ENCODE measurements at regions not wholly inside any gene's neighbourhood (a gene's known extent, or its start where the extent isn't known, plus 50 kb on each side); places are given as distances from the start of the nearest gene placed in this dataset.
"Not testable (repeated sequence)": the region's sequence is repeated elsewhere in the genome, so short reads cannot be mapped to it uniquely, and the experiment has no call there.

DNA sequence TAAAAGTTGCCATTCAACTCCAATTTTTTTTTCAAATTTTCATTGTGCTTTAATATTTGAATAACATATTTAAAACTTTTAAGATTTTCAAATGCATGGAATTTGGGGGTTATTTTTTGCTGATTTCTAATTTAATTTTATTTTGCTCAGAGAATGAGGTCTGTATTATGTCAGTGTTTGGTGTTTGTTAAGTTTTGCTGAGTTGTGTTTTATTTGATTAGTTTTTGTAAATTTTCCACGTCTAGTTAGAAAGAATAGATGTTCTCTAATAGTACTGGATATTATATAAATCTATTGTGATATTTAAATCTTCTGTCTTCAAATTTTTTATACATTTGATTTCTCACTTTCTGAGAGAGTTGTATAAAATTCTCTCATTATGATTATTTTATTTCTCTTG, 145.9 kb downstream of the MACIR start:
- Histone ChIP-seq H3K4me3 (ENCODE audit: low read depth, low read length) (no peak overlapping the region), H3K27ac (ENCODE audit: low read depth, low read length) (no peak overlapping the region), H3K27me3 (ENCODE audit: control insufficient read depth, insufficient read depth, low read length) (no peaks in the 10 kb centered on the region; the same call in 1 of the 2 replicates), H3K4me1 (ENCODE audit: control insufficient read depth, insufficient read depth, low read length) (no peaks in the 10 kb centered on the region), H3K9me3 (ENCODE audit: control insufficient read depth, insufficient read depth, low read depth, low read length) (no peaks in the 10 kb centered on the region), H3K9ac (ENCODE audit: low read length) (no peak overlapping the region), H3K36me3 (ENCODE audit: control insufficient read depth, insufficient read depth, low read length) (no peaks in the 10 kb centered on the region)

DNA sequence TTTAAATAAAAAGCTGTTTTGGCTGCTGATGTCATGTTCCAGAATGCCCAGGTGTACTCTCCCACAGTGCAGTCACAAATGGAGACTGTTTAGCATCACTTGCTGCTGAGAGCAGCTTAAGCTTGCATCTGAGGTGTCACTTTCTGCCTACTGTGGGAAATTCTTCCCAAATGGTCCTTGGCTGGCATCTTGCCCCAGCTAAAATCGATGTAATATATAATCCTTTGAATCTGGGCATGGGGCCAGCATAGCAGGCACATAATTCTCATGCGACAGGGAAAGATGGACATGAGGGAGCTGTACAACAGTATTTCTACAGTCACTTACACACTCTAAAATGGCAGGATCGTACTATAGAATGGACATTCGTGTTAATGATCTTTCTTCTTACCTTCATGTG, 144.3 kb downstream of the MACIR start:
- Histone ChIP-seq H3K9me3 (ENCODE audit: control insufficient read depth, insufficient read depth, low read depth, low read length) (no peaks in the 10 kb centered on the region), H3K4me1 (ENCODE audit: control insufficient read depth, insufficient read depth, low read length) (no peaks in the 10 kb centered on the region), H3K9ac (ENCODE audit: low read length) (no peak overlapping the region), H3K36me3 (ENCODE audit: control insufficient read depth, insufficient read depth, low read length) (no peaks in the 10 kb centered on the region), H3K4me3 (ENCODE audit: low read depth, low read length) (no peak overlapping the region), H3K27ac (ENCODE audit: low read depth, low read length) (no peak overlapping the region), H3K27me3 (ENCODE audit: control insufficient read depth, insufficient read depth, low read length) (no peaks in the 10 kb centered on the region; the same call in 1 of the 2 replicates)

DNA sequence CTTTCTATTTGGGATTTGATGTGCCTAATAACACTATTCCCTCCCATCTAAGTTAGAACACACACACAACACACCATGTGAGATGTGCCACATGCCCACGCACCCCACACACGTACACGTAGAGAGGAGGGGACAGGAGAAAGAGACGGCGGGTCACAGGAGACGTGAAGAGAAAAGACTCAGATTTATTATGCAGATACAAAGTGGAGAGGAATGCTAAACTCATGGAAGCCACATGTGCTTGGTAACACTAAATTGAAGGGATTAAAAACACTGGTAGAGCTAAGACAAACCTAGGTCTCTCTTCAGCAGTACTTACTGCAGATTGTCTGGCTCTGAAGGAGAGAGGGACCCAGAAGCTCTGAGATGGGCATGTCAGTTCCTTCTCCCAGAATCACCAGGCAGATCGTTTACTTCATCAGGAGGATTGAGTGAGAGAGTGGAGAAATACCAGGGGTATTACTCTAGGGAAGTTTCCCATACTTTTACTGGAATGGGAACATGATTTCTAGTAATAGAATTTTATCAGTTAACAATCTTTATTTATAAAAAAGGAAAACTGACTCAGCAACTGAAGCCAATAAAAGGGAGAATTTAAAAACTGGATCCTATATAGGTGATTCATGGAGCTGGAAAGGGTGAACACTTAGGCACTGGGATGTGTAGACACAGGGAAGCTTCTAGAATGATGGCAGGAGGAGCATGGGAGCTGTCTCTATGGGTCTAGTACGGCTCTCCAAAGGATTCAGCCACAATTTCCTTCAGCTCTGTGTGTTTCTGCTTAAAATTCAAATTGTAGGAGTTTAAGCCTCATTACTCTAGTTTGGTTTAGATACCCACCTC, 139.4 kb downstream of the MACIR start:
- Histone ChIP-seq H3K4me3 (ENCODE audit: low read depth, low read length) (no peak overlapping the region), H3K36me3 (ENCODE audit: control insufficient read depth, insufficient read depth, low read length) (no peaks in the 10 kb centered on the region), H3K27ac (ENCODE audit: low read depth, low read length) (no peak overlapping the region), H3K4me1 (ENCODE audit: control insufficient read depth, insufficient read depth, low read length) (peaks cover 9% of the 10 kb centered on the region), H3K9ac (ENCODE audit: low read length) (no peak overlapping the region), H3K27me3 (ENCODE audit: control insufficient read depth, insufficient read depth, low read length) (no peaks in the 10 kb centered on the region; the same call in 1 of the 2 replicates), H3K9me3 (ENCODE audit: control insufficient read depth, insufficient read depth, low read depth, low read length) (no peaks in the 10 kb centered on the region)

DNA sequence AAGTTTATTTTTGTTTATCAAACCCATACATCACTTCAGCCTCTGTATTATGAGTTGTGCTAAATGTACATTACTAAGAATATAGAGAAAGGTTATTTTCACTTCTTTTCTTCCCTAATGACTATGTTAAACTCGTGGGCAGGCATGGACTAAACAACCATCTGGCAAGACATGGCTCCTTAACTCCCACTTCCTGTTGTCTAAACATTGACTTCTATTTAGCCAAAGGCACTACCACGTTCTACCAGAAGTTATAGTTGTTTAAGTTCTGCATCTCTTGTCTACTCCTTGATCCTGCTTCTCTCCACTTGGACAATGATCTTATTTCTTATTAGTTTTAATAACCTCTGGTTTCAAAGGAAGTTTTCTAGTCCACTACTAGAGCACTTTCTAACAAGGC, 136.1 kb downstream of the MACIR start:
- Histone ChIP-seq H3K36me3 (ENCODE audit: control insufficient read depth, insufficient read depth, low read length) (no peaks in the 10 kb centered on the region), H3K9me3 (ENCODE audit: control insufficient read depth, insufficient read depth, low read depth, low read length) (no peaks in the 10 kb centered on the region), H3K4me1 (ENCODE audit: control insufficient read depth, insufficient read depth, low read length) (peaks cover 13% of the 10 kb centered on the region), H3K9ac (ENCODE audit: low read length) (no peak overlapping the region), H3K27me3 (ENCODE audit: control insufficient read depth, insufficient read depth, low read length) (no peaks in the 10 kb centered on the region), H3K4me3 (ENCODE audit: low read depth, low read length) (no peak overlapping the region), H3K27ac (ENCODE audit: low read depth, low read length) (no peak overlapping the region)

DNA sequence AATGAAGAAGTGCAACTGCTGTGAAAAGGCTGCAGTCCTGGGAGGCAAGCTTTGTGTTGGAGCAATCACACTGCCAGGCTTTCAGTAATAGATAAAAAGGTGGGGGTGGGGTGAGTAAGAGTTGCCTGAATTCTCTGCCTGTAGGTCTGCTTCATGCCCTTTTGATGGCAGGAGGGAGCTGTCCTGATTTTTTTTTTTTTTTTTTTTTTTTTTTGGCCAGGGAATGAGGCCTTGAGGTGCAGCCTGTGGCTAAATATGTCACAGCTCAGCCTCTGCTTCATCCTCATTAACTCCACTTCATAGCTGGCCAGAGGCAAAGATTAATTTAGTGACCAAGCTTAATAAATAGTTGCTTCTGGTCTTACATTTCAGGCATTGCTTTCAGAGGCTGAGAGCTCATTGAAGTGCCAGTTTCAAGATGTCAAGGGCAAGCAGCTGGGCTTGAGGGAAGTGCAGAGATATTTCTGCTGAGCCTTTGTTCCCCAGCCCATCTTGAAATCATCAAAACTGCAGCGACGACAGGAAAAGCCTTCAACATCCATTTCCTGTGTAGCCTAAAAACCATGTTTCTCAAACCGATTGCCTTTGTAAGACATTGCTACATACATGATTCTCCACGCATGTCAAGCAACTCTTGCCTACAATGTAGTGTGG, 134.7 kb downstream of the MACIR start:
- Histone ChIP-seq H3K27me3 (ENCODE audit: control insufficient read depth, insufficient read depth, low read length) (no peaks in the 10 kb centered on the region), H3K4me3 (ENCODE audit: low read depth, low read length) (no peak overlapping the region), H3K9me3 (ENCODE audit: control insufficient read depth, insufficient read depth, low read depth, low read length) (no peaks in the 10 kb centered on the region), H3K9ac (ENCODE audit: low read length) (no peak overlapping the region), H3K4me1 (ENCODE audit: control insufficient read depth, insufficient read depth, low read length) (peaks cover 13% of the 10 kb centered on the region), H3K27ac (ENCODE audit: low read depth, low read length) (peak overlapping the region; percentile 35; the same call in 1 of the 2 replicates), H3K36me3 (ENCODE audit: control insufficient read depth, insufficient read depth, low read length) (no peaks in the 10 kb centered on the region)

DNA sequence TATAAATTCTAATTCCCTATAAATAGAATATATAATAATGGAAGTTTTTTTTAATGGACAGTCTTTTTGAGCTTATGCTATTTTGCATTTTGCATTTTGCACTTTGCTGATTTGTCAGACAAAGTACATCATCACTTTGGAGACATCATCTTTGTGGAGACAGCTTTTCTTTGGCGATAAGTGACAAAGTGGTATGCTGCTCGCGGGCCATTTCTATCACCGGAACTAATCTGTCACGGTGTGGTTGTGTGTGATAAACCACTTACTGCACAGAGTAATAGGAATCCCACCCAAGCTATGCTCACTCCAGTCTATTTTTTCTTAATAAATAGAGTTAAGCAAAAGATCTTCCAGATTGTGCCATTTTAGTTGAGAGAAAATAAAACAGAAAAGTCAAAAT, 133.1 kb downstream of the MACIR start:
- Histone ChIP-seq H3K36me3 (ENCODE audit: control insufficient read depth, insufficient read depth, low read length) (no peaks in the 10 kb centered on the region), H3K9me3 (ENCODE audit: control insufficient read depth, insufficient read depth, low read depth, low read length) (no peaks in the 10 kb centered on the region), H3K27me3 (ENCODE audit: control insufficient read depth, insufficient read depth, low read length) (no peaks in the 10 kb centered on the region), H3K27ac (ENCODE audit: low read depth, low read length) (no peak overlapping the region), H3K9ac (ENCODE audit: low read length) (no peak overlapping the region), H3K4me3 (ENCODE audit: low read depth, low read length) (no peak overlapping the region), H3K4me1 (ENCODE audit: control insufficient read depth, insufficient read depth, low read length) (peaks cover 13% of the 10 kb centered on the region)

DNA sequence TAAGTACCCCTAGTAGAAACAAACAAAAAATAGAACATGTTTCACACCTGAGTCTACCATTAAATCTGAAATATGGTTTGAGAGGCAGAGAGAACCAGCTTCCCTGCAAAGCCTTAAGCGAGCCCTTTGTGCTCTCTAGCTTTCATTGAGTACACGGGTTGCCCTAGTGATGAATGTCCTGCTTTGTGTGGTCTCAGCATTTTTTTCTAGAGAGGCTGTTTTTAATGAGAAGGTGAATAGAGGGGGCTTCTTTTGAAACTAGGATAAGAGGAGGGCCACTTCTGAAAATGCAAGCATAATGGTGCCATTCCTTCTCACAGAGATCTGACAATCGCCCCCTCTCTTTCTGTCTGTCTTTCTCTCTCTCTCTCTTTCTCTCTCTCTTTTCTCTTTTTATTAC, 131.3 kb downstream of the MACIR start:
- Histone ChIP-seq H3K4me1 (ENCODE audit: control insufficient read depth, insufficient read depth, low read length) (peaks cover 13% of the 10 kb centered on the region), H3K9ac (ENCODE audit: low read length) (no peak overlapping the region), H3K27me3 (ENCODE audit: control insufficient read depth, insufficient read depth, low read length) (no peaks in the 10 kb centered on the region), H3K27ac (ENCODE audit: low read depth, low read length) (no peak overlapping the region), H3K4me3 (ENCODE audit: low read depth, low read length) (no peak overlapping the region), H3K36me3 (ENCODE audit: control insufficient read depth, insufficient read depth, low read length) (no peaks in the 10 kb centered on the region), H3K9me3 (ENCODE audit: control insufficient read depth, insufficient read depth, low read depth, low read length) (no peaks in the 10 kb centered on the region)

DNA sequence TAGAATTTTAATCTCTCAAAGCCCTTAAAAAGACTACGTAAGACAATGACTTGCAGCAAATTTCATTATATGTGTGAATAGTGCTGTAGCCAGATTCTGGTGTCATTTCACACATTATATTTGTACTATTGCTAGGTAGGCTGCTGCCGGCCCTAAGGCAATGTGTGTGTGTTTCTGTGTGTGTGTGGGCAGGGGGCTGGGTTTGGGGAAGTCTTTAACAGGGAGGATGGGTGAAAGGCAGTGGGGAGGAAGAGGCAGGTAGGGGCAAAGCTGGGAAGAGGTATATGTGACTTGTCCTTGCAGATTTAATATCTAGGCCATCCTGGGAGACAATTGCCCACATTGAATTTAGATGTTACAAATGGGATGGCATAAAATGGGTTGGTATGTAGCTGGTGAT, 130.8 kb downstream of the MACIR start:
- no peaks in the 10 kb centered on the region for H3K9me3 ChIP-seq (ENCODE audit: control insufficient read depth, insufficient read depth, low read depth, low read length)
- no peak overlapping the region for H3K4me3 ChIP-seq (ENCODE audit: low read depth, low read length)
- no peak overlapping the region for H3K9ac ChIP-seq (ENCODE audit: low read length)
- no peaks in the 10 kb centered on the region for H3K36me3 ChIP-seq (ENCODE audit: control insufficient read depth, insufficient read depth, low read length)
- peaks cover 13% of the 10 kb centered on the region for H3K4me1 ChIP-seq (ENCODE audit: control insufficient read depth, insufficient read depth, low read length)
- H3K27me3 ChIP-seq (ENCODE audit: control insufficient read depth, insufficient read depth, low read length): no peaks in the 10 kb centered on the region
- H3K27ac ChIP-seq (ENCODE audit: low read depth, low read length): no peak overlapping the region

DNA sequence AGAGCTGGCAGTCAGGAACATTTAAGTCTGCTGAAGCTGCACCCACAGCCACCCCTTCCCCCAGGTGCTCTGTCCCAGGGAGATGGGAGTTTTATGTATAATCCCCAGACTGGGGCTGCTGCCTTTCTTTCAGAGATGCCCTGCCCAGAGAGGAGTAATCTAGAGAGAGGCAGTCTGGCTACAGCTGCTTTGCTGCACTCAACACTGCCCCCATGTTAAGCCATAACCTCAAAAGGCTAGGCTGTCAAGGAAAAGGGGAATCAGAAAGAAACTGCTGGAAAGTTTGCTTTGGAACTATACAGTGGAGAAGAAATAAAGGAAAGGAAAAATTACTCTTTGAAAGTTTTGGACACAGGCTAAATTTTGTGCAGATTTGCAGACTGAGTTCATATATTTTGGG, 127.2 kb downstream of the MACIR start:
- H3K4me1 ChIP-seq (ENCODE audit: control insufficient read depth, insufficient read depth, low read length): no peaks in the 10 kb centered on the region; the same call in 1 of the 2 replicates
- no peaks in the 10 kb centered on the region for H3K27me3 ChIP-seq (ENCODE audit: control insufficient read depth, insufficient read depth, low read length)
- H3K27ac ChIP-seq (ENCODE audit: low read depth, low read length): no peak overlapping the region
- no peaks in the 10 kb centered on the region for H3K36me3 ChIP-seq (ENCODE audit: control insufficient read depth, insufficient read depth, low read length)
- H3K9ac ChIP-seq (ENCODE audit: low read length): no peak overlapping the region
- no peaks in the 10 kb centered on the region for H3K9me3 ChIP-seq (ENCODE audit: control insufficient read depth, insufficient read depth, low read depth, low read length)
- no peak overlapping the region for H3K4me3 ChIP-seq (ENCODE audit: low read depth, low read length)

DNA sequence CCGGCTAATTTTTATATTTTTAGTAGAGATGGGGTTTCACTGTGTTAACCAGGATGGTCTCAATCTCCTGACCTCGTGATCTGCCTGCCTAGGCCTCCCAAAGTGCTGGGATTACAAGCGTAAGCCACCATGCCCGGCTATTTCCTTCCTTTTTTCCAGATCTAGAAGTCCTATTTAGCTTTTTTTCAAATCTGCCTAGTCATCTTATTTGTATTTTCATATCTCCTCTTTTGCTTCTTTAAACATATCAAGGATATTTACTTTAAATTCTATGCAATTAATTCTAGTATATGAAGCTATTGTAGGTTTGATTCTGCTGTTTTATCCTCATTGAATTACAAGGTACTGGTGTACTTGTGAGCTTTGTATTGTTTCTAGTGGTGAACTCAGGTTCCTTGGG, 119.1 kb downstream of the MACIR start:
- H3K27ac ChIP-seq (ENCODE audit: low read depth, low read length); H3K36me3 ChIP-seq (ENCODE audit: control insufficient read depth, insufficient read depth, low read length); H3K4me3 ChIP-seq (ENCODE audit: low read depth, low read length); H3K4me1 ChIP-seq (ENCODE audit: control insufficient read depth, insufficient read depth, low read length); H3K9ac ChIP-seq (ENCODE audit: low read length); H3K27me3 ChIP-seq (ENCODE audit: control insufficient read depth, insufficient read depth, low read length); H3K9me3 ChIP-seq (ENCODE audit: control insufficient read depth, insufficient read depth, low read depth, low read length): not testable (repeated sequence)

DNA sequence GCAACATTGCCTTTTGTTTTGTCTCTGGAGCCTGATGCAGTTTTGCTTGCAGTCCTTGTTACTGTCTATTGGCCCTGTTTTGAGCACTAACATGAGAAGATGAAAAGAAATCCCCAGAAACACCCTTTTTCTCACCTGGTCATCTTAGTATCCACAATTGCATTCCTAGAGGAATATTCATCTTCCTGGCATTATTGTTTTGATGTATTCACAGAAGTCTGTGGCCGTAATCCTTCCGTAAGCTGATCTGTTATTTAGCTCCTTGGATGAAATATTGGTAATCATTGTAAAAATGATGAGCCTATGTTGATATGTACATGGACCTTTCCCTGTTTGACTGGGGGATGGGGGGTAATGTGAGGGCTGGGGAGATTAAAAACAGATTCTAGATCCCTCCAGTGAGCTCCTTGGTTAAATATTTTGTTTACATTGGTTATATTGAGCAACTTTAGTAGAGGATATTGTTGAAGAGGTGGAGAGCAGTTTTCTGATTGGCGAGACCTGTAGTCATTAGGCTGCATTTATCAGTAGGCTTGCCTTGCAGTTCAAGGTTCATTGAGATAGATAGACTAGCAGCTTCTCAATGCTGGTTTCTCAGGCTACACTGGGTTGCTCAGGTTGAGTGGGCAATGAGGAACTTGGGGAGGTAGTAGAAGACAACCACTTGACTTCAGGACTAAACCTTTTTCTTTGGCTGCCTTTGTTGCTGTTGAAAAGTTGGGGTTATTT, 117.5 kb downstream of the MACIR start:
- Histone ChIP-seq H3K9ac (ENCODE audit: low read length) (no peak overlapping the region), H3K27ac (ENCODE audit: low read depth, low read length) (no peak overlapping the region), H3K4me3 (ENCODE audit: low read depth, low read length) (no peak overlapping the region), H3K27me3 (ENCODE audit: control insufficient read depth, insufficient read depth, low read length) (no peaks in the 10 kb centered on the region), H3K36me3 (ENCODE audit: control insufficient read depth, insufficient read depth, low read length) (no peaks in the 10 kb centered on the region), H3K9me3 (ENCODE audit: control insufficient read depth, insufficient read depth, low read depth, low read length) (no peaks in the 10 kb centered on the region), H3K4me1 (ENCODE audit: control insufficient read depth, insufficient read depth, low read length) (no peaks in the 10 kb centered on the region)

Measured in HUES6 (cell line).